Fibroblast of the aortic adventitia (primary cell): ENCODE measurements at regions not wholly inside any gene's neighbourhood (a gene's known extent, or its start where the extent isn't known, plus 50 kb on each side); places are given as distances from the start of the nearest gene placed in this dataset.
A peak's percentile ranks its signal among the peaks of the same experiment; 100 is the strongest.

Experiments used
- DNase-seq: peaks from one replicate; pipeline ENCODE4 v3.0.0-alpha.2; 2010; ENCODE audit warnings: low read depth
- H3K4me3 ChIP-seq: 2 replicates; pipeline ENCODE4 v1.5.1; 2011; ENCODE audit warnings: low read depth, mild to moderate bottlenecking, control low read depth, low read length, moderate library complexity
- TF ChIP-seq, protein P1 (sequence below): IDR thresholded peaks from 2 replicates; pipeline ENCODE4 v1.5.1; 2011; ENCODE audit warnings: mild to moderate bottlenecking, low read length, control low read depth, inconsistent platforms; ENCODE audit not compliant: insufficient read depth

DNA sequence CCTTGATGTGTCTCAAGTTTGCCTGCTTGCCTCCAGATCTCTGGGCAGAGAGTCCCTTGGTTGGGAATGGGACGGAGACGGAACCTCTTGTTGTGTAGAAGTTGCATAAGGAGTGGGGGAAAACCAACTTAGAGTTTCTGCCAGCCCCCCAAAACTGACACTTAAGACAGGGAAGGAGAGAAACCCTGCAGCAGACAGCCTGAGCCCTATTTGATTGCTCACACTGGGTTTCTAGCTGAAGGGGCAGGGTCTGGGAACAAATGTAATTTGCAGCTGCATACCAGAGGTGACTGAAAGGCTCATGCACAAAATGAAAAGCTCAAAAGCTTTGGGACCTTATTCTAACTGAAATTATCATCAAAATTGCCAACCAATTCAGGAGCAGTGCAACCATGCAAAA, 254.5 kb downstream of the RASEF start:
- no peak for DNase-seq
- no peak overlapping the region for H3K4me3 ChIP-seq
- TF ChIP-seq, protein P1, sequence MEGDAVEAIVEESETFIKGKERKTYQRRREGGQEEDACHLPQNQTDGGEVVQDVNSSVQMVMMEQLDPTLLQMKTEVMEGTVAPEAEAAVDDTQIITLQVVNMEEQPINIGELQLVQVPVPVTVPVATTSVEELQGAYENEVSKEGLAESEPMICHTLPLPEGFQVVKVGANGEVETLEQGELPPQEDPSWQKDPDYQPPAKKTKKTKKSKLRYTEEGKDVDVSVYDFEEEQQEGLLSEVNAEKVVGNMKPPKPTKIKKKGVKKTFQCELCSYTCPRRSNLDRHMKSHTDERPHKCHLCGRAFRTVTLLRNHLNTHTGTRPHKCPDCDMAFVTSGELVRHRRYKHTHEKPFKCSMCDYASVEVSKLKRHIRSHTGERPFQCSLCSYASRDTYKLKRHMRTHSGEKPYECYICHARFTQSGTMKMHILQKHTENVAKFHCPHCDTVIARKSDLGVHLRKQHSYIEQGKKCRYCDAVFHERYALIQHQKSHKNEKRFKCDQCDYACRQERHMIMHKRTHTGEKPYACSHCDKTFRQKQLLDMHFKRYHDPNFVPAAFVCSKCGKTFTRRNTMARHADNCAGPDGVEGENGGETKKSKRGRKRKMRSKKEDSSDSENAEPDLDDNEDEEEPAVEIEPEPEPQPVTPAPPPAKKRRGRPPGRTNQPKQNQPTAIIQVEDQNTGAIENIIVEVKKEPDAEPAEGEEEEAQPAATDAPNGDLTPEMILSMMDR, result no peak

DNA sequence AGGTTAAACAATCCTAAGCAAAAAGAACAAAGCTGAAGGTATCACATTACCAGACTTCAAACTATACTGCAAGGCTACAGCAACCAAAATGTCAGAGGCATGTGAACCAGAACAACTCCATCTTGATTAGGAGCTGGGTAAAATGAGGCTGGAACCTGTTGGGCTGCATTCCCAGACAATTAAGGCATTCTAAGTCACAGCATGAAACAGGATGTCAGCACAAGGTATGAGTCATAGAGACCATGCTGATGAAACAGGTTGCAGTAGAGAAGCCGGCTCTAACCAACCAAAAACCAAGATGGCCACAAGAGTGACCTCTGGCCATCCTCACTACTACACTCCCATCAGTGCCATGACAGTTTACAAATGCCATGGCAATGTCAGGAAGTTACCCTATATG, 252.0 kb downstream of the RASEF start:
- H3K4me3 ChIP-seq, result no peak overlapping the region
- DNase-seq, result peak; percentile 9

DNA sequence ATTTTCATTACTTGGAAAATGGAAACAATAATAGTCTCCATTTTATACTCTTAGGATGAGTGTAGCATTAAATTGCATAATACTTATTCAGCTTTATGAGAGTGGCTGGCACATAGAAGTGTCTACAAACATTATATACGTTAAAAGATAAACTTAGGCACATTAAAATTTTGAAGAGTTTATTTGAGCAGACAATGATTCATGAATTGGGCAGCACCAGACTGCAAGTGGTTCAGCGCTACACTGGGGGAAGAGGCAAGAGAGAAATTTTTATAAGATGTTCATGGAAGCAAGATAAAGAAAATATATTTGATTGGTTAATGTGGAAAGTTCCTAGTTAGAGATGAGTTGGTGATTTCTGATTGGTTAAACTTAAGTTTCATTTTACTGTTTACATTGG, 243.7 kb downstream of the RASEF start:
- H3K4me3 ChIP-seq, result no peak overlapping the region
- TF ChIP-seq, protein P1, result no peak
- DNase-seq, result no peak

More for the DNA sequence above, 252.0 kb downstream of the RASEF start:
- TF ChIP-seq, protein P1, result no peak

DNA sequence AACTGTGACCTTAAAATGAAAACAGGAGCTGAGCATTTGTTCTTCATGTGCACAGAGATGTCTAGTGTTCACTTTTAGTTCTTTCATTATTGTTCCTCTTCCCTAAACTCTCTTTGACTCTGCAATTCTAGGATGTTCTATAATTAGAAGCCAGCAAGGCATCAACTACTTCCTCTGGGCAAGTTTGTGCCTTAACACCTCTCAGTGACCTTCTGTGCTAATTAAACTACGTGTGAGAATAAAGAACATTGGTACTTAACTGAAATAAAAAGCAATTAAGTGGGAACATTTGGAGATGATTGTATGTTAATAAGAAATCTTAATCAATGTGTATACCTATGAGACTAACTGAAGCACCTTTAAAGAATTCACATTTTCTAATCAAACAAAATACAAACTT, 242.8 kb downstream of the RASEF start:
- H3K4me3 ChIP-seq, result no peak overlapping the region
- DNase-seq, result no peak
- TF ChIP-seq, protein P1, result no peak

DNA sequence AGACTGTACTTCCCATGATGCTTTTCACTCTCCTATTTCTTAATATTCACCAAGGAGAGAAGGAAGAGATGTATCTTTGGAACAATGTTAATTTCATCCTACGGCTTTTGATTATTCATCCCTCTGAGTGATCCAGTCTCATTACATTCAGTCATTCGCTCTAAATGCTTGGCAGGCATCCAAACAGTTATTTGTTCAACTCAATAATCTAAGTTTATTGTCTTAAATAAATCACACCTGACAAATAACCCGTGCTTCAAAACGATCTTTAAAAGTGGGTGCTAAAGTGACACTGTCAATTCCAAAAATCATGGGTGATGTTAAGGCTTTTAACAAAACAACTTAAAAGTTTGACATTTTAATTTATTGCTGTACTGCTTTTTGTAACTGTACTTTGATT, 233.1 kb downstream of the RASEF start:
- no peak overlapping the region for H3K4me3 ChIP-seq
- TF ChIP-seq, protein P1, result no peak
- no peak for DNase-seq

DNA sequence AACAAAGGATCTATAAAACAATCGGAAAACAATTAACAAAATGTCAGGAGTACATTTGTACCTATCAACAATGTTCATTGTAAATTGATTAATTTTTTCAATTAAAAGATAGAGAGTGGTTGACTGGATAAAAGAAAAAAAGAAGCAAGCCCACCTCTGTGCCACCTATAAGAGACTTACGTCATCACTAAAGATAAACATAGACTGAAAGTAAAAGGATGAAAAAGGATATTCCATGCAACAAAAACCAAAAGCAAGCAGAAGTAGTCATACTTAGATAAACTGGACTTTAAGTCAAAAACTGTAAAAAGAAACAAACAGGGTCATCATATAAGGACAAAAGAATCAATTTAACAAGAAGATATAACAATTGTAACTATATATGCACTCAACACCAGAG, 197.4 kb downstream of the RASEF start:
- TF ChIP-seq, protein P1, result no peak
- DNase-seq, result no peak

DNA sequence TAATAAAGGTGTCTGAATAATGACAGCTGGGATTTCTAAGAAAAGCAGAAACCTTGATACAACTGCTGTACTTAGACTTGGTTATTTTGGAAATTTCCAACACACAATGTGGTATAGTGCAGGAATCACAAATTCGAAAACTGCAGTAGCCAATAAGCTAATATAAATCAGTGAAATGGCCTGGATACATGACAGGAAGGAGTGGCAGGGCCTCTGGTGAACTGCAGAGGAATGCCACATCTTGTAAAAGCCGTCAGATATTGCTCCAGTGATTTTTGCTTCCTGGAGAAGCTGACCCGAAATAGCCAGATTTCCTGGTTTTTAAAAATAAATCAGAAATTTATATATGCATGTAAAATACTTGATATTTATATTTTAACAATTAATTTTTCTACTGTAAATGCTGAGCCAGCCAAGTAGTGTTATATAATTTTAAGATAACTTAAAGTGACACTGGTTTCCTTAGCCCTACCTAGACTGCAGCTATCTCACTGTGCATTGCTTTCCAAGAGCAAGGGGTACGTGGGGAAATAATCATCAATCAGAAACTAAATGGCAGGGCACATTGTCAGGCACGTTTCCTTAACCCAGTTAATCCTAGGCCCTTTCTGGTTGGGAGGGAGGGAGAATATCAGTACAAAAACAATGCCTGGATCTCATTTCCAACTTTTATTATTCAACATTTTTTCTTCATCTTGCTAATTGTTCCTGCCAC, 182.4 kb downstream of the RASEF start:
- no peak overlapping the region for H3K4me3 ChIP-seq
- no peak for DNase-seq
- TF ChIP-seq, protein P1, result no peak

More for the DNA sequence above, 197.4 kb downstream of the RASEF start:
- H3K4me3 ChIP-seq, result no peak overlapping the region
